ENCODE measurements at regions not wholly inside any gene's neighbourhood (a gene's known extent, or its start where the extent isn't known, plus 50 kb on each side); places are given as distances from the start of the nearest gene placed in this dataset.

- Histone ChIP-seq H3K9ac (ENCODE audit: low read depth in 1 of 2, low read length in 2 of 2) (no peak overlapping the region), H3K36me3 (ENCODE audit: control insufficient read depth in 4 of 4, insufficient read depth in 3 of 4, low read depth in 1 of 4, low read length in 3 of 4) (no peaks in the 10 kb centered on the region), H3K27ac (ENCODE audit: low read depth in 1 of 2, low read length in 2 of 2) (no peak overlapping the region), H3K27me3 (ENCODE audit: control insufficient read depth in 4 of 4, insufficient read depth in 4 of 4, low read length in 3 of 4) (no peaks in the 10 kb centered on the region), H3K4me1 (ENCODE audit: control insufficient read depth in 4 of 4, insufficient read depth in 4 of 4, low read length in 3 of 4) (no peaks in the 10 kb centered on the region), H3K4me3 (ENCODE audit: low read depth in 1 of 3, low read length in 3 of 3) (no peak overlapping the region), H3K9me3 (ENCODE audit: control insufficient read depth in 4 of 4, low read length in 3 of 4) (no peaks in the 10 kb centered on the region)
- TF ChIP-seq JUND (IDR thresholded peaks at IDR 0.05) (no peak), ATF3 (IDR thresholded peaks at IDR 0.05) (no peak), EGR1 (IDR thresholded peaks at IDR 0.05; ENCODE audit: low read depth in 2 of 2) (no peak), MAX (IDR thresholded peaks at IDR 0.05) (no peak), FOXA2 (IDR thresholded peaks at IDR 0.05) (no peak), RAD21 (IDR thresholded peaks at IDR 0.05) (no peak), YY1 (IDR thresholded peaks at IDR 0.05) (no peak), TAF1 (conservative IDR thresholded peaks at IDR 0.05) (no peak), FOXA1 (IDR thresholded peaks at IDR 0.05) (no peak), ZBTB33 (IDR thresholded peaks at IDR 0.05) (no peak), REST (IDR thresholded peaks at IDR 0.05) (no peak), SP1 (IDR thresholded peaks at IDR 0.05) (no peak), HNF4G (IDR thresholded peaks at IDR 0.05) (no peak), RXRA (IDR thresholded peaks at IDR 0.05) (no peak), CTCF (IDR thresholded peaks at IDR 0.05; ENCODE audit: low read depth, low read length, missing input control) (no peak), NR2F2 (IDR thresholded peaks at IDR 0.05) (no peak), GABPA (IDR thresholded peaks at IDR 0.05 in 1 of 2, conservative IDR thresholded peaks at IDR 0.05 in 1 of 2) (no peak), HNF4A (conservative IDR thresholded peaks at IDR 0.05) (no peak)
- no peak for DNase-seq (ENCODE audit: low spot score)
- WGBS: 87% methylated on average over 8 of the region's 8 CpGs
Observed at GRCh38 chr3:181582619-181583018, 129.1 kb upstream of the SOX2 start.
